ENCODE measurements at regions not wholly inside any gene's neighbourhood (a gene's known extent, or its start where the extent isn't known, plus 50 kb on each side); places are given as distances from the start of the nearest gene placed in this dataset.

GRCh38 chr15:52870015-52870414 is 79.9 kb upstream of the ONECUT1 start:
- no peak for TF ChIP-seq EP300 (IDR thresholded peaks at IDR 0.05)
- TF ChIP-seq, protein P1, sequence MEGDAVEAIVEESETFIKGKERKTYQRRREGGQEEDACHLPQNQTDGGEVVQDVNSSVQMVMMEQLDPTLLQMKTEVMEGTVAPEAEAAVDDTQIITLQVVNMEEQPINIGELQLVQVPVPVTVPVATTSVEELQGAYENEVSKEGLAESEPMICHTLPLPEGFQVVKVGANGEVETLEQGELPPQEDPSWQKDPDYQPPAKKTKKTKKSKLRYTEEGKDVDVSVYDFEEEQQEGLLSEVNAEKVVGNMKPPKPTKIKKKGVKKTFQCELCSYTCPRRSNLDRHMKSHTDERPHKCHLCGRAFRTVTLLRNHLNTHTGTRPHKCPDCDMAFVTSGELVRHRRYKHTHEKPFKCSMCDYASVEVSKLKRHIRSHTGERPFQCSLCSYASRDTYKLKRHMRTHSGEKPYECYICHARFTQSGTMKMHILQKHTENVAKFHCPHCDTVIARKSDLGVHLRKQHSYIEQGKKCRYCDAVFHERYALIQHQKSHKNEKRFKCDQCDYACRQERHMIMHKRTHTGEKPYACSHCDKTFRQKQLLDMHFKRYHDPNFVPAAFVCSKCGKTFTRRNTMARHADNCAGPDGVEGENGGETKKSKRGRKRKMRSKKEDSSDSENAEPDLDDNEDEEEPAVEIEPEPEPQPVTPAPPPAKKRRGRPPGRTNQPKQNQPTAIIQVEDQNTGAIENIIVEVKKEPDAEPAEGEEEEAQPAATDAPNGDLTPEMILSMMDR (IDR thresholded peaks at IDR 0.05): no peak
